Embryonic facial prominence (tissue), 1 donor: ENCODE measurements at regions not wholly inside any gene's neighbourhood (a gene's known extent, or its start where the extent isn't known, plus 50 kb on each side); places are given as distances from the start of the nearest gene placed in this dataset.
"Not testable (repeated sequence)": the region's sequence is repeated elsewhere in the genome, so short reads cannot be mapped to it uniquely, and the experiment has no call there.

ENCODE experiments used
- DNase-seq: peaks from one replicate; pipeline ENCODE4 v3.0.0-alpha.2; 2016; ENCODE audit errors: extremely low spot score

- no peak for DNase-seq
Measured at GRCh38 chr2:7379799-7380198, 462.6 kb downstream of the RNF144A start.

GRCh38 chr2:7384773-7385349 is 467.6 kb downstream of the RNF144A start:
- DNase-seq, result no peak

- not testable (repeated sequence) for DNase-seq
Measured at GRCh38 chr2:7390311-7390710, 473.1 kb downstream of the RNF144A start.

- no peak for DNase-seq
Measured at GRCh38 chr2:7392076-7392787, 475.0 kb downstream of the RNF144A start.

GRCh38 chr2:7394195-7394594 is 477.0 kb downstream of the RNF144A start:
- DNase-seq, result no peak

- DNase-seq, result no peak
Measured at GRCh38 chr2:7400628-7401027, 483.4 kb downstream of the RNF144A start.

- no peak for DNase-seq
Measured at GRCh38 chr2:7403092-7403775, 486.0 kb downstream of the RNF144A start.

GRCh38 chr2:7405861-7406715 is 488.9 kb downstream of the RNF144A start:
- no peak for DNase-seq

- DNase-seq, result no peak
Measured at GRCh38 chr2:7407001-7407400, 489.8 kb downstream of the RNF144A start.

GRCh38 chr2:7407906-7408680 is 490.9 kb downstream of the RNF144A start:
- no peak for DNase-seq

- no peak for DNase-seq
Measured at GRCh38 chr2:7411691-7412090, 494.5 kb downstream of the RNF144A start.

GRCh38 chr2:7417845-7418742 is 500.9 kb downstream of the RNF144A start:
- no peak for DNase-seq

GRCh38 chr2:7419186-7419585 is 502.0 kb downstream of the RNF144A start:
- no peak for DNase-seq

GRCh38 chr2:7419814-7420311 is 502.7 kb downstream of the RNF144A start:
- no peak for DNase-seq

GRCh38 chr2:7420530-7420929 is 503.3 kb downstream of the RNF144A start:
- no peak for DNase-seq

GRCh38 chr2:7424481-7424880 is 507.3 kb downstream of the RNF144A start:
- no peak for DNase-seq

- peak; percentile 55 for DNase-seq
Measured at GRCh38 chr2:7427293-7428060, 510.3 kb downstream of the RNF144A start.

- DNase-seq, result no peak
Measured at GRCh38 chr2:7428454-7429204, 511.4 kb downstream of the RNF144A start.

- no peak for DNase-seq
Measured at GRCh38 chr2:7429733-7430132, 512.5 kb downstream of the RNF144A start.
